HepG2 (cell line): ENCODE measurements at regions not wholly inside any gene's neighbourhood (a gene's known extent, or its start where the extent isn't known, plus 50 kb on each side); places are given as distances from the start of the nearest gene placed in this dataset.

Source experiments
- CTCF ChIP-seq: sonication (generic); formaldehyde crosslinking; IDR thresholded peaks from 2 replicates; pipeline ENCODE4 v1.5.0; 2020; ENCODE audit warnings: mild to moderate bottlenecking, missing genetic modification reagents, moderate library complexity
- HHEX ChIP-seq: IDR thresholded peaks from 2 replicates; pipeline ENCODE4 v1.6.1; 2016; ENCODE audit warnings: control low read depth
- MBNL3 ChIP-seq: fragments of 250-450 bp; sonication (Bioruptor Pico); conservative IDR thresholded peaks from 2 replicates; pipeline ENCODE4 v1.8.0; 2022; ENCODE audit warnings: mild to moderate bottlenecking, inconsistent platforms
- MYC ChIP-seq: sonication (generic); formaldehyde crosslinking; IDR thresholded peaks from 2 replicates; pipeline ENCODE4 v1.9.0; 2021; ENCODE audit warnings: missing genetic modification reagents, borderline replicate concordance
- PRDM4 ChIP-seq: sonication (generic); formaldehyde crosslinking; IDR thresholded peaks from 2 replicates; pipeline ENCODE4 v1.9.0; 2021; ENCODE audit warnings: missing genetic modification reagents, borderline replicate concordance

- TF ChIP-seq MYC (CRISPR knock-in tag), result no peak
- no peak for TF ChIP-seq CTCF (CRISPR knock-in tag)
- no peak for TF ChIP-seq HHEX (CRISPR knock-in tag)
- TF ChIP-seq MBNL3 (CRISPR knock-in tag), result no peak
- no peak for TF ChIP-seq PRDM4 (CRISPR knock-in tag)
Measured at GRCh38 chr2:10968176-10968575, 56.4 kb downstream of the KCNF1 start.
